ENCODE measurements at regions not wholly inside any gene's neighbourhood (a gene's known extent, or its start where the extent isn't known, plus 50 kb on each side); places are given as distances from the start of the nearest gene placed in this dataset.

DNA sequence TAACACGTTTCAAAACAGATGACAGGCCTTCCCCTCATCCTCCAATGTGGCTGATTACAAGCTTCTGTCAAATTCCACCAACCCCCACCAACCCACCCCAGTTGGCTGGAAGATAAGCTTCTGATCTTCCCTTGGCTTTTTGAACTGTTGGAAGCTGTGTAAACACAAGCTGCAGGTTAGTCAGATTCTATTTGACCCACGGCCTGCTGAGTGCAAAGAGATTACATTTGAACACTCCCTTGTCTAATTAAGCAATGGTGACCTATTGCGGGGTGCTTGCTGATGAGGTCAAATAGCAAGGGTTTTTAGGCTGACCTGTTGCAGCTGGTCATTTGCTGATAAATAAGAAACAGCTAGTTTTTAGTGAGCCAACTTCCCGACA, 379.7 kb downstream of the BMP2 start:
- Histone ChIP-seq H3K27ac (ENCODE audit: extremely low read length, insufficient read depth, low read length) (no peak overlapping the region), H3K4me3 (replicated peaks in 1 of 3; ENCODE audit: insufficient read depth in 1 of 3, low read depth in 2 of 3, low read length in 3 of 3) (no peak overlapping the region), H3K27me3 (ENCODE audit: control insufficient read depth in 1 of 2, insufficient read depth in 2 of 2, low read length in 2 of 2) (no peaks in the 10 kb centered on the region), H3K9me3 (ENCODE audit: low read length) (no peaks in the 10 kb centered on the region), H4K20me1 (ENCODE audit: insufficient read depth, low read length) (no peaks in the 10 kb centered on the region), H3K4me2 (ENCODE audit: low read depth, low read length) (peak overlapping the region; percentile 1), H3K79me2 (ENCODE audit: insufficient read depth, low read length) (no peaks in the 10 kb centered on the region), H3K36me3 (replicated peaks in 1 of 2; ENCODE audit: control insufficient read depth in 1 of 2, insufficient read depth in 2 of 2, low read length in 2 of 2) (no peaks in the 10 kb centered on the region), H3K9ac (ENCODE audit: insufficient read depth, low read depth, low read length) (no peak overlapping the region), H3K4me1 (ENCODE audit: insufficient read depth, low read length) (peaks cover 17% of the 10 kb centered on the region), H2AFZ (ENCODE audit: low read length) (no peak overlapping the region)
- no TSS peak for BruUV-seq (replicated peaks)
- ChIA-PET CTCF (ENCODE audit: low intra/inter-chr PET ratio, low total read pairs) (no interaction called here), POLR2A (no interaction called here)
- intact Hi-C loops (cut with micrococcal nuclease; ENCODE audit: unreplicated experiment) = no loop called here
- peak; percentile 94 for FAIRE-seq
- in situ Hi-C loops (cut with HindIII; ENCODE audit: extremely low pct_ligation_motif_present, low pct_unique_long_range_greater_than_20kb) = no loop called here
- ATAC-seq = peak; percentile 99
- peak; percentile 82 for DNase-seq (ENCODE audit: low spot score)
- under 1% methylated on average over 4 of the region's 4 CpGs for WGBS (ENCODE audit: low lambda C conversion rate)
- TF ChIP-seq CCAR2 (optimal IDR thresholded peaks at IDR 0.05; ENCODE audit: low read depth, low read length) (peak; percentile 41), SOX13 (IDR thresholded peaks at IDR 0.05) (no peak), SOX13 (CRISPR knock-in tag; conservative IDR thresholded peaks at IDR 0.05 in 1 of 2, IDR thresholded peaks at IDR 0.05 in 1 of 2) (peak in 1 of 2 experiments; percentile 63; a peak in 2 of 4 replicates), GATA4 (IDR thresholded peaks at IDR 0.05; ENCODE audit: borderline replicate concordance, low read depth) (peak; percentile 40; the same call in 1 of the 2 replicates), ZFY (CRISPR knock-in tag; IDR thresholded peaks at IDR 0.05) (peak; percentile 23; the same call in 1 of the 2 replicates), BCL6 (CRISPR knock-in tag; IDR thresholded peaks at IDR 0.05) (peak; percentile 58), TSC22D2 (CRISPR knock-in tag; IDR thresholded peaks at IDR 0.05; ENCODE audit: borderline replicate concordance) (0 out of 2 replicates have a peak, but pooled peaks have one; percentile 31), FOSL1 (CRISPR knock-in tag; IDR thresholded peaks at IDR 0.05; ENCODE audit: borderline replicate concordance) (peak; percentile 38; the same call in 1 of the 2 replicates), ZNF317 (CRISPR knock-in tag; IDR thresholded peaks at IDR 0.05) (peak; percentile 83), EHMT2 (IDR thresholded peaks at IDR 0.05; ENCODE audit: borderline replicate concordance, low read depth, low read length) (peak; percentile 71; the same call in 1 of the 2 replicates), ZNF343 (CRISPR knock-in tag; IDR thresholded peaks at IDR 0.05) (peak; percentile 63; the same call in 1 of the 2 replicates), NR2F2 (IDR thresholded peaks at IDR 0.05; ENCODE audit: borderline replicate concordance, low read depth) (peak; percentile 99), HHEX (CRISPR knock-in tag; IDR thresholded peaks at IDR 0.05) (peak; percentile 87), ZNF30 (CRISPR knock-in tag; IDR thresholded peaks at IDR 0.05) (no peak), ZNF207 (IDR thresholded peaks at IDR 0.05; ENCODE audit: borderline replicate concordance) (no peak), NCOA1 (CRISPR knock-in tag; IDR thresholded peaks at IDR 0.05) (no peak), TBX2 (CRISPR knock-in tag; IDR thresholded peaks at IDR 0.05; ENCODE audit: borderline replicate concordance) (peak; percentile 94), BORCS8-MEF2B (CRISPR knock-in tag; IDR thresholded peaks at IDR 0.05) (peak; percentile 60; the same call in 1 of the 2 replicates), SMYD3 (CRISPR knock-in tag; IDR thresholded peaks at IDR 0.05) (0 out of 2 replicates have a peak, but pooled peaks have one; percentile 41), FOSL2 (CRISPR knock-in tag; IDR thresholded peaks at IDR 0.05) (peak; percentile 72), ZMYM4 (CRISPR knock-in tag; IDR thresholded peaks at IDR 0.05) (peak; percentile 65; the same call in 1 of the 2 replicates), HMG20B (CRISPR knock-in tag; conservative IDR thresholded peaks at IDR 0.05) (peak; percentile 96)
- TF ChIP-seq, protein P1, sequence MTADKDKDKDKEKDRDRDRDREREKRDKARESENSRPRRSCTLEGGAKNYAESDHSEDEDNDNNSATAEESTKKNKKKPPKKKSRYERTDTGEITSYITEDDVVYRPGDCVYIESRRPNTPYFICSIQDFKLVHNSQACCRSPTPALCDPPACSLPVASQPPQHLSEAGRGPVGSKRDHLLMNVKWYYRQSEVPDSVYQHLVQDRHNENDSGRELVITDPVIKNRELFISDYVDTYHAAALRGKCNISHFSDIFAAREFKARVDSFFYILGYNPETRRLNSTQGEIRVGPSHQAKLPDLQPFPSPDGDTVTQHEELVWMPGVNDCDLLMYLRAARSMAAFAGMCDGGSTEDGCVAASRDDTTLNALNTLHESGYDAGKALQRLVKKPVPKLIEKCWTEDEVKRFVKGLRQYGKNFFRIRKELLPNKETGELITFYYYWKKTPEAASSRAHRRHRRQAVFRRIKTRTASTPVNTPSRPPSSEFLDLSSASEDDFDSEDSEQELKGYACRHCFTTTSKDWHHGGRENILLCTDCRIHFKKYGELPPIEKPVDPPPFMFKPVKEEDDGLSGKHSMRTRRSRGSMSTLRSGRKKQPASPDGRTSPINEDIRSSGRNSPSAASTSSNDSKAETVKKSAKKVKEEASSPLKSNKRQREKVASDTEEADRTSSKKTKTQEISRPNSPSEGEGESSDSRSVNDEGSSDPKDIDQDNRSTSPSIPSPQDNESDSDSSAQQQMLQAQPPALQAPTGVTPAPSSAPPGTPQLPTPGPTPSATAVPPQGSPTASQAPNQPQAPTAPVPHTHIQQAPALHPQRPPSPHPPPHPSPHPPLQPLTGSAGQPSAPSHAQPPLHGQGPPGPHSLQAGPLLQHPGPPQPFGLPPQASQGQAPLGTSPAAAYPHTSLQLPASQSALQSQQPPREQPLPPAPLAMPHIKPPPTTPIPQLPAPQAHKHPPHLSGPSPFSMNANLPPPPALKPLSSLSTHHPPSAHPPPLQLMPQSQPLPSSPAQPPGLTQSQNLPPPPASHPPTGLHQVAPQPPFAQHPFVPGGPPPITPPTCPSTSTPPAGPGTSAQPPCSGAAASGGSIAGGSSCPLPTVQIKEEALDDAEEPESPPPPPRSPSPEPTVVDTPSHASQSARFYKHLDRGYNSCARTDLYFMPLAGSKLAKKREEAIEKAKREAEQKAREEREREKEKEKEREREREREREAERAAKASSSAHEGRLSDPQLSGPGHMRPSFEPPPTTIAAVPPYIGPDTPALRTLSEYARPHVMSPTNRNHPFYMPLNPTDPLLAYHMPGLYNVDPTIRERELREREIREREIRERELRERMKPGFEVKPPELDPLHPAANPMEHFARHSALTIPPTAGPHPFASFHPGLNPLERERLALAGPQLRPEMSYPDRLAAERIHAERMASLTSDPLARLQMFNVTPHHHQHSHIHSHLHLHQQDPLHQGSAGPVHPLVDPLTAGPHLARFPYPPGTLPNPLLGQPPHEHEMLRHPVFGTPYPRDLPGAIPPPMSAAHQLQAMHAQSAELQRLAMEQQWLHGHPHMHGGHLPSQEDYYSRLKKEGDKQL (CRISPR knock-in tag; IDR thresholded peaks at IDR 0.05; ENCODE audit: low read depth) = peak; percentile 85; the same call in 1 of the 2 replicates
